Lower leg skin (tissue), 4 donors: ENCODE measurements at regions not wholly inside any gene's neighbourhood (a gene's known extent, or its start where the extent isn't known, plus 50 kb on each side); places are given as distances from the start of the nearest gene placed in this dataset.

Experiments used
- DNase-seq, 2 donors: peaks; one replicate each; pipeline ENCODE4 v3.0.0-alpha.2; 2019; ENCODE audit warnings: low spot score in 2 of 2
- H3K4me3 ChIP-seq: fragments of 200-600 bp; sonication (generic); 2 replicates; pipeline ENCODE4 v1.5.1; 2017; ENCODE audit warnings: mild to moderate bottlenecking, low read depth; ENCODE audit not compliant: poor library complexity, severe bottlenecking
- POLR2A ChIP-seq, 2 donors: fragments of 450-650 bp; IDR thresholded peaks; one replicate each; pipeline ENCODE4 v1.6.1; 2016 to 2017; ENCODE audit warnings: antibody characterized with exemption in 2 of 2, mild to moderate bottlenecking in 1 of 2, moderate library complexity in 1 of 2
- WGBS, 2 donors: methylation state at CpG; one replicate each; pipeline ENCODE4 v1.1.5; 2018; 5-methylcytosine and 5-hydroxymethylcytosine counted together
- intact Hi-C: fragments of 100-400 bp; cut with DNase I; formaldehyde crosslinking; loops from one replicate; pipeline ENCODE4 v1.15.0; 2023; ENCODE audit warnings: low total_unique reads
- TF ChIP-seq, protein P1 (sequence below), 3 donors: fragments of 450-650 bp; IDR thresholded peaks; one replicate each; pipeline ENCODE4 v1.5.1; 2016; ENCODE audit warnings: antibody characterized with exemption in 3 of 3, mild to moderate bottlenecking in 3 of 3, moderate library complexity in 2 of 3

- 5 to 48% methylated on average over 8 to 22 of the region's 25 CpGs for WGBS, 2 donors
- TF ChIP-seq, protein P1, sequence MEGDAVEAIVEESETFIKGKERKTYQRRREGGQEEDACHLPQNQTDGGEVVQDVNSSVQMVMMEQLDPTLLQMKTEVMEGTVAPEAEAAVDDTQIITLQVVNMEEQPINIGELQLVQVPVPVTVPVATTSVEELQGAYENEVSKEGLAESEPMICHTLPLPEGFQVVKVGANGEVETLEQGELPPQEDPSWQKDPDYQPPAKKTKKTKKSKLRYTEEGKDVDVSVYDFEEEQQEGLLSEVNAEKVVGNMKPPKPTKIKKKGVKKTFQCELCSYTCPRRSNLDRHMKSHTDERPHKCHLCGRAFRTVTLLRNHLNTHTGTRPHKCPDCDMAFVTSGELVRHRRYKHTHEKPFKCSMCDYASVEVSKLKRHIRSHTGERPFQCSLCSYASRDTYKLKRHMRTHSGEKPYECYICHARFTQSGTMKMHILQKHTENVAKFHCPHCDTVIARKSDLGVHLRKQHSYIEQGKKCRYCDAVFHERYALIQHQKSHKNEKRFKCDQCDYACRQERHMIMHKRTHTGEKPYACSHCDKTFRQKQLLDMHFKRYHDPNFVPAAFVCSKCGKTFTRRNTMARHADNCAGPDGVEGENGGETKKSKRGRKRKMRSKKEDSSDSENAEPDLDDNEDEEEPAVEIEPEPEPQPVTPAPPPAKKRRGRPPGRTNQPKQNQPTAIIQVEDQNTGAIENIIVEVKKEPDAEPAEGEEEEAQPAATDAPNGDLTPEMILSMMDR (IDR thresholded peaks at IDR 0.05) = no peak
- intact Hi-C loops = no loop called here
- peak in 1 of 2 donors; percentile 13 for DNase-seq
- peak overlapping the region; percentile 12 for H3K4me3 ChIP-seq
Measured at GRCh38 chrX:125203365-125203736, 116.3 kb upstream of the TEX13C start.

- intact Hi-C loops = no loop called here
- no peak for TF ChIP-seq POLR2A (IDR thresholded peaks at IDR 0.05)
- TF ChIP-seq, protein P1 (IDR thresholded peaks at IDR 0.05) = no peak
- WGBS, 2 donors = 0 to 42% methylated on average over 30 to 48 of the region's 63 CpGs
- peak overlapping the region; percentile 12 for H3K4me3 ChIP-seq
- peak; percentile 17 to 88 for DNase-seq
Measured at GRCh38 chrX:125203737-125204578, 115.7 kb upstream of the TEX13C start.

DNA sequence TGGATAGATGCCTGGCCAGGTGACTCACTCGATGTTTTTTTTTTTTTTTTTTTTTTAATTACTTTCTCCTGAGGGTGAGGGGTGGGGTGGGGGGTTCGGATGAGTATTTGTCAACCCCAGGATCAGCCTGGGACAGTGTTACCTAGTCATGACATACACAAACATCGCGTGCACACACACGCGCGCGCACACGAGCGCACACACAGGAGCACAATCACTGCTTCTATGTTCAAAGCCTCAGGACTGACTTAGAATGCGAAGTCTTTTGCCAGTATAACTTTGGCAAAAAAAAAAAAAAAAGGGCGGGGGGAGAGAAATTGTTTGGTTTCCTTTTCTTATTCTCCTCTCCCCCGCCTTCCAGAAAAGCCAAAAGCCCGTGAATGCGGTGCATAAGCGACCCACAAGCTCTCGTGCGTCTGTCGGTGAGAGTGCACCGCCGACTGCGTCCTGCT, 115.0 kb upstream of the TEX13C start:
- intact Hi-C loops = no loop called here
- no peak overlapping the region for H3K4me3 ChIP-seq
- TF ChIP-seq POLR2A (IDR thresholded peaks at IDR 0.05) = no peak
- TF ChIP-seq, protein P1 (IDR thresholded peaks at IDR 0.05) = no peak
- WGBS, 2 donors = 0 to 32% methylated on average over 15 to 22 of the region's 22 CpGs
- no peak for DNase-seq

GRCh38 chrX:125205133-125205917, 114.3 kb upstream of the TEX13C start:
- TF ChIP-seq POLR2A (IDR thresholded peaks at IDR 0.05) = no peak
- TF ChIP-seq, protein P1 (IDR thresholded peaks at IDR 0.05) = no peak
- no peak overlapping the region for H3K4me3 ChIP-seq
- DNase-seq = peak; percentile 54 to 89
- WGBS, 2 donors = 1 to 38% methylated on average over 9 to 48 of the region's 48 CpGs
- intact Hi-C loops = no loop called here

DNA sequence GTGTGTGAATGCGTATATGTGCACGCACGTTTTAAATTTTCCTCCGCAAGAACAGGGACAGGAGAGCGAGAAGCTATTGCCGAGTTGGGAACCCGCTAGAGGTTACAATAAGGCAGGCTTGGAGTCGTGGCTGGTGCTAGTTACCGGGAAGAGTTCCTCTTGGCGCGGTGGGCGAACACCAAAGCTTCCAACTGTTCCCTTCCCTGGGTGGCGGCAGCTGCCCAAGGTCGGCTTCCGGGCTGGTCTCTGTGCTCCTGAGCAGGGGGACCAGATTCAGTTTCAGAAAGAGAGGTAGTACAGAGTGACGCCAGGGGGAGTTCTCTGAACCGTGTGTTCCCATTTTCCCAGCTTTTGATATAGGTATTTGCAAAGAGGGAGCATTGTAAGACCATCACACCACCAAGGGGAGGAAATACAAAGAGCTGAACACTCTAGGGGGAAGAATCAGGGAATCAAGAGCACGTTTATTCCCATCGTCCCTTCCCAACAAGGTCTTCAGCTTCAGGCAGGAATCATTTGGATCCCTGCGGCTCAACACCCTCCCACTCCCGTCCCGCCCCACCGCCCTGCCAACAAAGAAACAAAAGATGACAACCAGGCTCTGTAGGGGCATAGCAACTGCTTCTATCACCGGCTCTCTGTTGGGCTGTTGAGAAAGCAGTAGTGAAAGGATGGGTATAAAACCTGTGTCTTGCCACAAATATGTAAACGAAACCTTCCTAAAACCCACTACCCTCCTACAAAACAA, 113.6 kb upstream of the TEX13C start:
- intact Hi-C loops = no loop called here
- DNase-seq = no peak
- TF ChIP-seq POLR2A (IDR thresholded peaks at IDR 0.05) = no peak
- TF ChIP-seq, protein P1 (IDR thresholded peaks at IDR 0.05) = no peak
- 6 to 31% methylated on average over 19 to 25 of the region's 25 CpGs for WGBS, 2 donors
- H3K4me3 ChIP-seq = no peak overlapping the region
